HG03460 (cell line): ENCODE measurements at regions not wholly inside any gene's neighbourhood (a gene's known extent, or its start where the extent isn't known, plus 50 kb on each side); places are given as distances from the start of the nearest gene placed in this dataset.

Experiments
- ATAC-seq: cut with Tn5 transposase; IDR thresholded peaks from one replicate; pipeline ENCODE4 v1.9.1; 2021; ENCODE audit not compliant: unreplicated experiment

DNA sequence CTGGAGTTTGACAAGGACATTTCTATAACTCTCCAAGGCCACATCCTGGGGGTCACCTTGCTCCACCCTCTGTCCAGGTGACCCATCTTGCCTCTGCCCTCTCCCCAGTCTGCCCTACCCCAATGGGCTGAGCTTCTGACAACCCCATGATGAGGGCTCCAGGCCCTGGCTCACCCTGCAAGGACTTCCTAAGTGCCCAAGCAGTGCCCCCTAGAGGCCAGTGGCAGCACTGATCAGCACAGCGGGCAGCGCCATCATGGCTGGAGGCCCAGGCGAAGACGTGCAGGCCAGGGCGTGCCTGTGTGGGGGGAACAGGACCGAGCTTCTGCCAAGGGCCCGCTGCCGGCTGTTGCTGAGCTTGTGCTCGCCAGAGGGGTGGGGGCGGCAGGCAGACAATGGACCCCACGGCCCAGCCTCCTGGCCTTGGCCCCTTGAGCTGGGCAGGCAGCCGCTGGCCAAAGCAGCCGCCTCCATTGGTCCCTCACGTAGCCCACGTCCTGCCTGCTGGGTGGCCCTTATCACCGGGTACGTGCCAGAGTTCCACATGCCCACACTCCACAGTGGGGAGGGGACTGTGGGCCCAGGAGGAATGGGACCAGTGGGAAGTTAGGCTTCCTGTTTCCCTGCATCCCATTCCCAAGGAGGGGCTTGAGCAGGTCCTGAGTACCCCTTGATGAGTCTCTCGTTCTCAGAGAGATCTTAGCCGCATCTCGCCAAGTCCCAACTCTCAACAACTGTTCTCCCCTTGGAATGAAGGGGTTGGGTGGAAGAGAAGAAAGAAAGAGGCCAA, 64.3 kb downstream of the MRPL14 start:
- no peak for ATAC-seq

- no peak for ATAC-seq
Observed at GRCh38 chr6:44062105-44062770, 65.0 kb downstream of the MRPL14 start.

DNA sequence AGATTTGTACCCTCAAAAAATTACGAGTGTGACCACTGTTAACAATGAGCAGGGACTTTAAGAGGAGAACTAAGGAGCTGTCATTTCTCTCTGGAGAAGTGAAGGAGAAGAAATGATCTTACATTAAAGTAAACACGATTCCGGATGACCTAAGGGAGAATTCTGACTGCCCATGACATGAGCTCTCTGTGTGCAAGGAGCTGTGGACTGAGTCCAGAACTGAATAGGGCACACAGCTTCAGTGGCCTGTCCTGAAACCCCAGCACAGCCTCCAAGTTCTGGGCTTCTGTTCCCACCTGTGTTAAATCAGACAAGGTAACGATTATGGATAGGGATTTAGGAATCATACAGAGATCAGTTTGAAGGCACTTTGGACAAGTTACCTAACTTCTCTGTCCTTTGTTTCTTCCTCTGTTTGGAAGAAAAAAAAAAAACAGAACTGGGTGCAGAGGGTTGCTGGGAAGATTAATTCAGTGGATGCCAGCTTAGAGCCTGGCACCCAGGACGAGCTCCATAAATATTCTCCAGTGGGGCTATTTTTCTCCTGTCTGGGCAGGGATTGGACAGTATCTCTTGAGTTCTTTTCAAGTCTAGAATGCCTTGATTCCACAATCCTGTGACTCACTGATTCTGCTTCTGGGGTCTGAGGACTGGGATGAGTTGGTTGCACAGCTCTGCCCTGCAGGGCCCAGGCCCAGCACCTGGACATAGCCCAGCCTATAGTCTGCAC, 65.7 kb downstream of the MRPL14 start:
- ATAC-seq: no peak

- no peak for ATAC-seq
Observed at GRCh38 chr6:44060612-44061374, 66.5 kb downstream of the MRPL14 start.

GRCh38 chr6:44059359-44060346, 67.6 kb downstream of the MRPL14 start:
- no peak for ATAC-seq

- ATAC-seq: peak; percentile 72
Observed at GRCh38 chr6:44058617-44059358, 68.5 kb downstream of the MRPL14 start.

- ATAC-seq: no peak
Observed at GRCh38 chr6:44057931-44058616, 69.2 kb downstream of the MRPL14 start.

- no peak for ATAC-seq
Observed at GRCh38 chr6:44057238-44057930, 69.9 kb downstream of the MRPL14 start.

- no peak for ATAC-seq
Observed at GRCh38 chr6:44056392-44057237, 70.6 kb downstream of the MRPL14 start.

- no peak for ATAC-seq
Observed at GRCh38 chr6:44054721-44055559, 72.3 kb downstream of the MRPL14 start.

DNA sequence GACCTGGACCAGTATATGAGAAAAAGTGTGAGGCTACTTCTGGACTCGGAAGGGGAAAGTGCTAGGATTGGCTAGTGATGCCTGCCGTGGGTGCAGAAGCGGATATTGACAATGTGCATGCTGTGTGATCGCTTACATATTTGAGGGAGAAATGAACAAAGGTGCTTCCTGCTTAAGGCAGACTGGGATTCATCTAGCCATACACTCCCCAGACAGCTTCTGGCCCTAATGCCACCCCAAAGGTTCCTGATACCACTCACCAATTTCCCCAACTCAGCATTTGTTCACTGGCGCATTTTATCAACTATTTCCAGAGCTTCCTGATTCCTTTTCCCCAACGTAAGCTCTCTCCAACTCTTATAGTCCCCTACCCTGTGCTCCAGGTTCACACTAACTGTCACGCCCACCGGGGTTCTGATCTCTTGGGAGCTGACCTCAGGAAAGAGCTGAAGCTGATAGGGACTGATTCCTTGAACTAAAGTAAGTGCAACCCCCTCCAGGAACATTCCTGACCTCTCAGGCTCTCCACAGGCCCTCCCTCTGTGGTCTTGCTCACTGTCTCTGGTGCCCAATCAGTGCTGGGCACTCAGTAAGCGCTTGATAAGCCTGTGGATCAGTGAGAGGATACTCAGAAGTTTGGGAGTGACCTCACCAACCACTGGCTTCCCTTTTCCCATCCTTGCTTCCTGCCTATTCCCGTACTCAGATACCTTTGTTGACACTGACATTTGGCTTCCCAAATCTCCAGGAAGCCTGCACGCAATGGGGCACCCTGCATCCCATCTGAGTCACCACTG, 73.3 kb downstream of the MRPL14 start:
- no peak for ATAC-seq

DNA sequence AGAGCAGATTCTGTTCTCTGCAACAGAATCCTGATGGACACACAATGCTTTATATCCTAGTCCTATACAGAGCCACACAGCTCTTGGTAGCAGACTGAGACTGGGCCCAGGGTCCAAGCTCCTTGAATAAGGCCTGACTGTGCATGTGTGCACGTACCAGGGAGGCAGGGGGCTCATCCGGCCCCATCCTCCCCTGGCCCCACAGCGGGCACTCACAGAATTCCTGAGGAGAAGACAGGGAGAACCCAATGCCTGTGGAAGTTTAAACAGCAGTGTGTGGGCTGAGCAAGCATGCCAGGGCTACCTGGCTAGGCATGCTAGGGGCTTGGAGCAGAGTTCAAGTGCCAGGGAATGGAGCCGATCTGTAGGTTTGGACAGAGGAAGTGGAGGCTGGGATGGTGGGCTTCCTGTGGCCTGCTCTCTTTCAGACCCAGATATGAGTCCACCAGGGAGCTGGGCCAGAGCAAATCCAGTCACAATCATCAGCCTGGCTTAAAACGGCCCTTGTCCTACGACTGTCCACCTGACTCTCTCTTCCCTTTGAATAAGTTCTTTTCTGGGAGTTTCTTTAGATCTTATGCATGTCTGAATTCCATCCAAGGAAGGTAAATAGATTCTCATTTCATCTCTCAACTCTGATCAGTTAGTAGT, 74.0 kb downstream of the MRPL14 start:
- no peak for ATAC-seq

DNA sequence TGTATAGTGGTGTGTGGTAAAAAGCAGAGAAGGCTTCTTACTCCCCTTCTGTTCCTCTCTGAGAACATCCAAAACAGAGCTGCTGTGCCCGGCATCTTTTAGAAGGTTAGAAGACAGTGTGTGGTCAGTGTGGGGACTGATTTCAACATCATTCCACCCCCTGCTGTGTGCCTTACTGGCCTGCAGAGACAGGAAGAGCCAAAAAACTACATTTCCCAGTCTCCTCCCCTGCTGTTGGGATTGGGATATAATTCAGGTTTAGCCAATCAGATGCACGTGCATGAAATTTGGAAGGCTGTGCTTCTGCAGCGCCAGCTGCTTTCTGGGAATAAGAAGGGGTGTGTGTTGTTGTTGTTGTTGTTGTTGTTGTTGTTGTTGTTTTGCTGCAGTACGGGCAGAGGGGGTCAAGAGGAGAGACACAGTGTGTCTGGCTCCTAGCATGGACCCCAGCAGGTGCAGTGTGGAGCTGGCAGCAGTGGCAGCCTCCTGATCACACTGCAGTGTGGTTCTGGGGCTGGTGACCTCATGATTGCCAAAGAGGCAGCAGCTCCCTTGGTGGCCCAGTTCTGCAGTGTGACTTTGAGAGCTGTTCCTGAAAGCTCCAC, 74.7 kb downstream of the MRPL14 start:
- no peak for ATAC-seq

GRCh38 chr6:44051515-44051914, 75.7 kb downstream of the MRPL14 start:
- no peak for ATAC-seq
